Hepatocyte (in vitro differentiated cells): ENCODE measurements at regions not wholly inside any gene's neighbourhood (a gene's known extent, or its start where the extent isn't known, plus 50 kb on each side); places are given as distances from the start of the nearest gene placed in this dataset.

Source experiments
- EZH2 ChIP-seq: fragments of 200-600 bp; sonication (generic); IDR thresholded peaks from 2 replicates; pipeline ENCODE4 v1.6.1; 2016; ENCODE audit warnings: antibody characterized with exemption, mild to moderate bottlenecking, borderline replicate concordance
- EZH2phosphoT487 ChIP-seq: fragments of 200-600 bp; sonication (generic); IDR thresholded peaks from one replicate; pipeline ENCODE4 v1.6.1; 2018; ENCODE audit warnings: antibody characterized with exemption, mild to moderate bottlenecking, low read depth, moderate library complexity; ENCODE audit not compliant: unreplicated experiment, severe bottlenecking
- TF ChIP-seq, protein P1 (sequence below): fragments of 200-600 bp; sonication (generic); IDR thresholded peaks from 2 replicates; pipeline ENCODE4 v1.5.1; 2016; ENCODE audit warnings: antibody characterized with exemption, mild to moderate bottlenecking; ENCODE audit not compliant: poor library complexity

DNA sequence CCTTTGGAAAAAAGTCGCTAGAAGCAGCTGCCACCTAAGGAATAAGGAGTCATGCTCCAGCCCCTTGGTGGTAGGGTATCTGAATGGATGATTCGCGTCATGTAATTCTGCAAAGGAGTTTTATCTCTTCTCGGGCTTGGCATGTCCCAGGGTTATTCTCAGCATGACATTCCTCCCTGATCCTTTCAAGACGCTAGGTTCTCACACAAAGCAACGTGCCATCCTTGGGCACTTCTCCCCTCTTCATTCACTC, 355.6 kb downstream of the MYCN start:
- TF ChIP-seq, protein P1, sequence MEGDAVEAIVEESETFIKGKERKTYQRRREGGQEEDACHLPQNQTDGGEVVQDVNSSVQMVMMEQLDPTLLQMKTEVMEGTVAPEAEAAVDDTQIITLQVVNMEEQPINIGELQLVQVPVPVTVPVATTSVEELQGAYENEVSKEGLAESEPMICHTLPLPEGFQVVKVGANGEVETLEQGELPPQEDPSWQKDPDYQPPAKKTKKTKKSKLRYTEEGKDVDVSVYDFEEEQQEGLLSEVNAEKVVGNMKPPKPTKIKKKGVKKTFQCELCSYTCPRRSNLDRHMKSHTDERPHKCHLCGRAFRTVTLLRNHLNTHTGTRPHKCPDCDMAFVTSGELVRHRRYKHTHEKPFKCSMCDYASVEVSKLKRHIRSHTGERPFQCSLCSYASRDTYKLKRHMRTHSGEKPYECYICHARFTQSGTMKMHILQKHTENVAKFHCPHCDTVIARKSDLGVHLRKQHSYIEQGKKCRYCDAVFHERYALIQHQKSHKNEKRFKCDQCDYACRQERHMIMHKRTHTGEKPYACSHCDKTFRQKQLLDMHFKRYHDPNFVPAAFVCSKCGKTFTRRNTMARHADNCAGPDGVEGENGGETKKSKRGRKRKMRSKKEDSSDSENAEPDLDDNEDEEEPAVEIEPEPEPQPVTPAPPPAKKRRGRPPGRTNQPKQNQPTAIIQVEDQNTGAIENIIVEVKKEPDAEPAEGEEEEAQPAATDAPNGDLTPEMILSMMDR, result no peak
- TF ChIP-seq EZH2phosphoT487, result no peak
- no peak for TF ChIP-seq EZH2
